C4-2B (cell line): ENCODE measurements at regions not wholly inside any gene's neighbourhood (a gene's known extent, or its start where the extent isn't known, plus 50 kb on each side); places are given as distances from the start of the nearest gene placed in this dataset.

ENCODE experiments used
- H3K27ac ChIP-seq: fragments of 450-650 bp; 2 replicates; pipeline ENCODE4 v1.5.1; 2017
- ZFX ChIP-seq: fragments of 450-650 bp; IDR thresholded peaks from 2 replicates; pipeline ENCODE4 v1.6.1; 2017
- TF ChIP-seq, protein P1 (sequence below): fragments of 450-650 bp; conservative IDR thresholded peaks from 2 replicates; pipeline ENCODE4 v1.5.1; 2017; ENCODE audit warnings: mild to moderate bottlenecking

DNA sequence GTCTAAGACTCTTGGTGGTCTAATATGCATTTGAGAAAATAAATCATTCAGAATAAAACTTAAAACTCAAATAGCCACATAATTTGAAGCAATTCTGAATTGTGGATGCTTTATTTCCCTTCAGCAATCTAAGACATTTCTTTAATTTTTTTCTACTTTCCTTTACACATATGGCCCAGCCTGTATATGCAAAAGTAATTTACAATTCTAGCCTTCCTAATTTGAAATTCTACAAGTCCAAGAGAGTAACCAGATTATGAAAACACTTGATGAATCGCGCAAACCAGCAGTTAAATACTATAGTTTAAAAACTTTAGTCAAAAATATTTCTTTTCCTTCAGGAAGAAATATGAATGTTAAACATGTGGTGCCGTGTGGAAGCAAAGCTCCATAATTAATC, 1014.2 kb downstream of the TUSC7 start:
- H3K27ac ChIP-seq: no peak overlapping the region
- no peak for TF ChIP-seq ZFX
- TF ChIP-seq, protein P1, sequence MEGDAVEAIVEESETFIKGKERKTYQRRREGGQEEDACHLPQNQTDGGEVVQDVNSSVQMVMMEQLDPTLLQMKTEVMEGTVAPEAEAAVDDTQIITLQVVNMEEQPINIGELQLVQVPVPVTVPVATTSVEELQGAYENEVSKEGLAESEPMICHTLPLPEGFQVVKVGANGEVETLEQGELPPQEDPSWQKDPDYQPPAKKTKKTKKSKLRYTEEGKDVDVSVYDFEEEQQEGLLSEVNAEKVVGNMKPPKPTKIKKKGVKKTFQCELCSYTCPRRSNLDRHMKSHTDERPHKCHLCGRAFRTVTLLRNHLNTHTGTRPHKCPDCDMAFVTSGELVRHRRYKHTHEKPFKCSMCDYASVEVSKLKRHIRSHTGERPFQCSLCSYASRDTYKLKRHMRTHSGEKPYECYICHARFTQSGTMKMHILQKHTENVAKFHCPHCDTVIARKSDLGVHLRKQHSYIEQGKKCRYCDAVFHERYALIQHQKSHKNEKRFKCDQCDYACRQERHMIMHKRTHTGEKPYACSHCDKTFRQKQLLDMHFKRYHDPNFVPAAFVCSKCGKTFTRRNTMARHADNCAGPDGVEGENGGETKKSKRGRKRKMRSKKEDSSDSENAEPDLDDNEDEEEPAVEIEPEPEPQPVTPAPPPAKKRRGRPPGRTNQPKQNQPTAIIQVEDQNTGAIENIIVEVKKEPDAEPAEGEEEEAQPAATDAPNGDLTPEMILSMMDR: no peak

DNA sequence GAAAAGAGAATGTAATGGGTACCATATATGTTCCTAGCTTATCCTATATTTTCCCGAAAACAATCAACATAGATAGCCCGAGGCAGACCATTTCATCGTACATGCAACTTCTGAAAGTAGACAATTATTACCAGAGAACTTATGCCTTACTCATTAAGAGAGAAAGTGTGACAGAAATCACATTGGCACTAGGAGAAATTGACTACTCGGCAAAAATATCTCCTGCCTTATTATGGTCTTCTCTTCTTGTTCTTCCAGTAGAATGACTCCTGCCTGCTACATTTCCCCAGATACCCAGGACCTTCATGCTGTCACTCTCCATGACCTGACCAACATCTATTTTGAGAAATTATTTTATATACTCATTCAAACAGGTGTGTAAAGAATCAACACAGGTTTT, 1015.7 kb downstream of the TUSC7 start:
- no peak overlapping the region for H3K27ac ChIP-seq
- TF ChIP-seq, protein P1: no peak
- no peak for TF ChIP-seq ZFX

DNA sequence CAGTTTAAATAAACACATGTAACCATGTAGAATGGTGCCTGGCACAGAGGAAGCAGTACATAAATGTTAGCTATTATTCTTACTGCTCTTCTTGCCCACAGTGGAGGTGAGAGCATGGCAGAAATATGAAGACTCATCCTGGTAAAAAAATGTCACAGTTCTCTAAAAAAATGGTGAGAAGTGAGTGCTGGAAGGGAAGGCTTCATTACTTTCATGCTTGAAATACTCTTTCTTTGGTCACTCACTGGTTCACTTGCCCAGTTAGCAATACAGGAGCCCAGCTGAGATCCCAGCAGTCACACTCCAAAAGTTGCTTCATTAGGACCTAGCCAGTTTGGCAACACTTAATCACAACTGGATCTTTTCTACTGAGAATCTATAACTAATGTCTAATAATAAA, 1017.2 kb downstream of the TUSC7 start:
- no peak overlapping the region for H3K27ac ChIP-seq
- TF ChIP-seq, protein P1: no peak
- TF ChIP-seq ZFX: no peak

DNA sequence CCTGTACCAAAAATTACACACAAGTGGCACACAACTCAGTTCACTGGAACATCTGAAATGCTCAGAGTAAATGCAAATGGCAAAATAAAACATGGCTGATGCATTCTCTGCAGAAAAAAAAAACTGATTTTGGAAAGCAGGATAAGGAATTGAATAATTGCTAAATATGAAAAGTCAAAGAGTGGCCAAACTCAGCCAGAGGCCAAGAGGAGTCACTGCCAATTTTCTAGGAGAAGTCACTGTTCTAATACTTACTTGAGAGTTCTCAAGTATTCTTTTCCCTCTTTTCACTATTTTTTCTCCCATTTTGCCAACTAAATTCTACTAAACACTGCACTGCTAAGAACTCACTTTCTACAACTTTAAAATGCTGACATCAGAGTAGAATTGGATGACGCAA, 1018.6 kb downstream of the TUSC7 start:
- H3K27ac ChIP-seq: no peak overlapping the region
- TF ChIP-seq ZFX: no peak
- TF ChIP-seq, protein P1: no peak

DNA sequence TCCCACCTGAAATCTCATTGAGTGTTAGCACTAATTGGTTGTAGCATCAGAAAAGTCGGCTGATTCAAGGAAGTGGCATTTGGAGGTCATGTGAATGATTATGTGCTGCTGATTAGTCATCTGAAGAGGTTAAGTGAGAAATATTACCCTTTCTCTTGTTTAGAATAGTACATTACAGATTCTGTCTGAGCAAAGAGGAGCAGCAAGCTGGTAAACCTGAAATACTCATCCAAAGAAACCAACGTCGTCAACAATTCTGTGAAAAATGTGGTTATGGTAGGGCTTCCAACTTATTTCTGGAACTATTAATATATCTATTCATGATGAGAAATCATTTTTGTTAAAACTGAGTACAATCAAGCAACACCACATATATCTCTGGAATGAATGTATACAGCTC, 1024.9 kb downstream of the TUSC7 start:
- TF ChIP-seq, protein P1: no peak
- no peak for TF ChIP-seq ZFX
- H3K27ac ChIP-seq: no peak overlapping the region

DNA sequence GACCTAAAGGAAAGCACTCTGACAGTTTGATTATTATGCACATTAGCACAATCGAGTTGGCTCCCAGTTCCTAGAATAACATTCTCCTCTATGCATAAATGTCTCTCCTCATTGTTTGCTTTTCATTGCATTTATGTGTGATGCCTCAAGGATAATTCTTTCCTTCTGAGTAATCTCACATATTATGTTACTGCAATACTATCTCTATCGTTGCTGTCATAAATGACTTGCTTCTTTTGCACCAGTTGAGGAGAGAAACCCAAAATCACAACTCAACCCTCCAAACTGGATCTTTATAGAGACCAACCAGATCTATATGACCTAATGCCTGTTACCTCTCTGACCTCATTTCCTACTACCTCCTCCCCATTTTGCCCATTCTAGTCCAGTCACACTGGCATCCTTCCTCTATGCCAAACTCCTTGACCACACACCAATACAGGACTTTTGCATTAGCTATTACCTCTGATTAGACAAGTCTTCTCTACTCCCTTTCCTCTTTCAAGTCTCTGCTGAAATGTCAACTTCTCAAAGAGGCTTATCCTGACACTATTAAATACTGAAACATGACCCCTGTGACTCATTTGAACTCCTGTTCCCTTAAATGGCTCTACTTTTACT, 1026.0 kb downstream of the TUSC7 start:
- no peak overlapping the region for H3K27ac ChIP-seq
- no peak for TF ChIP-seq ZFX
- TF ChIP-seq, protein P1: no peak

DNA sequence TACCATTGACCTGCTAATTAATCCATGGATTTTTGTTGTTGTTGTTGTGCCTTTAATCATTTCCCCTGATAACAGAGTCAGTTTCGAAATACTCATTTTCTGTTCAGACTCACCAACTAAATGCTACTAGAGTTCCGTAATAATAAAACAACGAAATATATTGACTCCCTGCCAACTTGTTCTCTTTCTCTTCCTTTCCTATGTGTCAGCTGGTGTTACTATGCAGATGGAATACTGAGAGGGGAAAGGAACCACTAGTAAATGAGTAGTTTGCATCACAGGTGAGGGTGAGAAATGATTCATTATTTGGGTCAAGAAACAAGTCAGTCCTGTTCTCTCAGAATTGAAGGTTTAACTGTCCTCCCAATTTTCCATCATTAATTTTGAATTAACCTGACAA, 1027.3 kb downstream of the TUSC7 start:
- no peak for TF ChIP-seq ZFX
- TF ChIP-seq, protein P1: no peak
- H3K27ac ChIP-seq: no peak overlapping the region
